DOHH2 (cell line): ENCODE measurements at regions not wholly inside any gene's neighbourhood (a gene's known extent, or its start where the extent isn't known, plus 50 kb on each side); places are given as distances from the start of the nearest gene placed in this dataset.

Experiments used
- H3F3A ChIP-seq: fragments of 200-600 bp; sonication (generic), shearing (Covaris generic); 2 replicates; pipeline ENCODE4 v1.6.0; 2016; ENCODE audit warnings: antibody characterized with exemption, mild to moderate bottlenecking; ENCODE audit not compliant: control insufficient read depth, insufficient read depth
- H3K27ac ChIP-seq: fragments of 200-600 bp; sonication (generic); 2 replicates; pipeline ENCODE4 v1.5.1; 2014; ENCODE audit warnings: low read depth, mild to moderate bottlenecking, low read length, moderate library complexity
- H3K27me3 ChIP-seq: fragments of 200-600 bp; sonication (generic); 2 replicates; pipeline ENCODE4 v1.6.1; 2014; ENCODE audit warnings: mild to moderate bottlenecking, low read length, mixed read lengths; ENCODE audit not compliant: control insufficient read depth
- H3K36me3 ChIP-seq: fragments of 200-600 bp; sonication (generic); 2 replicates; pipeline ENCODE4 v1.6.1; 2014; ENCODE audit warnings: mild to moderate bottlenecking, low read length, moderate library complexity, mixed read lengths; ENCODE audit not compliant: control insufficient read depth
- H3K4me1 ChIP-seq: fragments of 200-600 bp; sonication (generic); 2 replicates; pipeline ENCODE4 v1.6.1; 2014; ENCODE audit warnings: mild to moderate bottlenecking, low read length, mixed read lengths; ENCODE audit not compliant: control insufficient read depth
- H3K4me2 ChIP-seq: fragments of 200-600 bp; sonication (generic); 2 replicates; pipeline ENCODE4 v1.6.0; 2014; ENCODE audit warnings: mild to moderate bottlenecking, low read length, moderate library complexity
- H3K4me3 ChIP-seq: fragments of 200-600 bp; sonication (generic); 2 replicates; pipeline ENCODE4 v1.5.1; 2014; ENCODE audit warnings: mild to moderate bottlenecking, low read length, mixed read lengths
- H3K79me2 ChIP-seq: fragments of 200-600 bp; sonication (generic); 2 replicates; pipeline ENCODE4 v1.6.1; 2014; ENCODE audit warnings: mild to moderate bottlenecking, low read length, mixed read lengths; ENCODE audit not compliant: control insufficient read depth
- H3K9me2 ChIP-seq: fragments of 200-600 bp; sonication (generic); replicated peaks from 2 replicates; pipeline ENCODE4 v1.6.1; 2014; ENCODE audit warnings: mild to moderate bottlenecking, low read length, mixed read lengths; ENCODE audit not compliant: control insufficient read depth
- H3K9me3 ChIP-seq: fragments of 200-600 bp; sonication (generic); 2 replicates; pipeline ENCODE4 v1.6.1; 2014; ENCODE audit warnings: antibody characterized with exemption, low read length, mixed read lengths; ENCODE audit not compliant: control insufficient read depth, insufficient read depth
- H4K20me1 ChIP-seq: fragments of 200-600 bp; sonication (generic); 2 replicates; pipeline ENCODE4 v1.6.0; 2014; ENCODE audit warnings: low read depth, mild to moderate bottlenecking, antibody characterized with exemption, low read length, moderate library complexity; ENCODE audit not compliant: control insufficient read depth, insufficient read depth
- EZH2phosphoT487 ChIP-seq: fragments of 200-600 bp; sonication (generic); IDR thresholded peaks from 2 replicates; pipeline ENCODE4 v1.6.1; 2017; ENCODE audit warnings: borderline replicate concordance, mild to moderate bottlenecking, antibody characterized with exemption, low read length, moderate library complexity, mixed read lengths
- TF ChIP-seq, protein P1 (sequence below): fragments of 200-600 bp; sonication (generic); IDR thresholded peaks from one replicate; pipeline ENCODE4 v1.5.1; 2014; ENCODE audit warnings: antibody characterized with exemption, mild to moderate bottlenecking, low read depth, low read length; ENCODE audit not compliant: poor library complexity, severe bottlenecking

DNA sequence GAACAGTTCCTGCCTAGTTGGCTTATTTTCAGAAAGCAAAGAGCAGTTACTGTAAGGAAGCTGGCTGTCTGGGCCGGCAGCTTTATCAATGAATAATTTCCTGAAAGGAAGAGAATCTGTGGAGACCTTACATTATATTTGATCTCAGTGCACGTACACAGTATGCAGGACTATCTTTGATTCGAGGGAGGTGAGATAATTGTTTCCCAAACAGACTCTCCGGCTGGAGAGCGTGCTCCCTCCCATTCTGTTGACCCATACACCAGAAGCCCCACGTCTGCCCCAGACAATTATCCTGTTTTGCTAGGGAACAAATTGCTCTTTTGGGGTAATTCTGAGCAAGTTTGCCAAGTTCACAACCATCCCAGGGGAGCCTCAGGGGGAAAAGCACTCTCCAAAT lies 1115.0 kb downstream of the VRK1 start:
- H3K4me2 ChIP-seq, result no peak overlapping the region
- H3K4me3 ChIP-seq, result no peak overlapping the region
- H3K79me2 ChIP-seq, result no peaks in the 10 kb centered on the region
- no peaks in the 10 kb centered on the region for H3K36me3 ChIP-seq
- H3K27me3 ChIP-seq, result no peaks in the 10 kb centered on the region
- TF ChIP-seq EZH2phosphoT487, result no peak
- TF ChIP-seq, protein P1, sequence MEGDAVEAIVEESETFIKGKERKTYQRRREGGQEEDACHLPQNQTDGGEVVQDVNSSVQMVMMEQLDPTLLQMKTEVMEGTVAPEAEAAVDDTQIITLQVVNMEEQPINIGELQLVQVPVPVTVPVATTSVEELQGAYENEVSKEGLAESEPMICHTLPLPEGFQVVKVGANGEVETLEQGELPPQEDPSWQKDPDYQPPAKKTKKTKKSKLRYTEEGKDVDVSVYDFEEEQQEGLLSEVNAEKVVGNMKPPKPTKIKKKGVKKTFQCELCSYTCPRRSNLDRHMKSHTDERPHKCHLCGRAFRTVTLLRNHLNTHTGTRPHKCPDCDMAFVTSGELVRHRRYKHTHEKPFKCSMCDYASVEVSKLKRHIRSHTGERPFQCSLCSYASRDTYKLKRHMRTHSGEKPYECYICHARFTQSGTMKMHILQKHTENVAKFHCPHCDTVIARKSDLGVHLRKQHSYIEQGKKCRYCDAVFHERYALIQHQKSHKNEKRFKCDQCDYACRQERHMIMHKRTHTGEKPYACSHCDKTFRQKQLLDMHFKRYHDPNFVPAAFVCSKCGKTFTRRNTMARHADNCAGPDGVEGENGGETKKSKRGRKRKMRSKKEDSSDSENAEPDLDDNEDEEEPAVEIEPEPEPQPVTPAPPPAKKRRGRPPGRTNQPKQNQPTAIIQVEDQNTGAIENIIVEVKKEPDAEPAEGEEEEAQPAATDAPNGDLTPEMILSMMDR, result no peak
- no peaks in the 10 kb centered on the region for H3K4me1 ChIP-seq
- no peaks in the 10 kb centered on the region for H4K20me1 ChIP-seq
- no peaks in the 10 kb centered on the region for H3K9me2 ChIP-seq
- H3K27ac ChIP-seq, result no peak overlapping the region
- H3K9me3 ChIP-seq, result no peaks in the 10 kb centered on the region
- H3F3A ChIP-seq, result no peaks in the 10 kb centered on the region

- H3K4me3 ChIP-seq, result no peak overlapping the region
- TF ChIP-seq, protein P1, result no peak
- TF ChIP-seq EZH2phosphoT487, result no peak
- H3K4me2 ChIP-seq, result no peak overlapping the region
- H3K27ac ChIP-seq, result no peak overlapping the region
- no peaks in the 10 kb centered on the region for H3K79me2 ChIP-seq
- H3K4me1 ChIP-seq, result no peaks in the 10 kb centered on the region
- no peaks in the 10 kb centered on the region for H3K27me3 ChIP-seq
- no peaks in the 10 kb centered on the region for H3K9me3 ChIP-seq
- no peaks in the 10 kb centered on the region for H4K20me1 ChIP-seq
- no peaks in the 10 kb centered on the region for H3K9me2 ChIP-seq
- H3K36me3 ChIP-seq, result no peaks in the 10 kb centered on the region
- H3F3A ChIP-seq, result no peaks in the 10 kb centered on the region
These were observed 1118.9 kb downstream of the VRK1 start for GRCh38 chr14:97916100-97916499.

GRCh38 chr14:97916669-97917568 lies 1119.7 kb downstream of the VRK1 start:
- no peaks in the 10 kb centered on the region for H3K9me2 ChIP-seq
- H4K20me1 ChIP-seq, result no peaks in the 10 kb centered on the region
- no peaks in the 10 kb centered on the region for H3K27me3 ChIP-seq
- H3F3A ChIP-seq, result no peaks in the 10 kb centered on the region
- H3K27ac ChIP-seq, result no peak overlapping the region
- no peak for TF ChIP-seq EZH2phosphoT487
- TF ChIP-seq, protein P1, result no peak
- H3K4me3 ChIP-seq, result no peak overlapping the region
- H3K4me1 ChIP-seq, result no peaks in the 10 kb centered on the region
- H3K79me2 ChIP-seq, result no peaks in the 10 kb centered on the region
- H3K36me3 ChIP-seq, result no peaks in the 10 kb centered on the region
- no peaks in the 10 kb centered on the region for H3K9me3 ChIP-seq
- no peak overlapping the region for H3K4me2 ChIP-seq
